22Rv1 (cell line): ENCODE measurements at regions not wholly inside any gene's neighbourhood (a gene's known extent, or its start where the extent isn't known, plus 50 kb on each side); places are given as distances from the start of the nearest gene placed in this dataset.

ENCODE experiments used
- H3K27ac ChIP-seq: fragments of 450-650 bp; 2 replicates; pipeline ENCODE4 v1.5.1; 2017
- CTCF ChIP-seq: fragments of 450-650 bp; IDR thresholded peaks from 2 replicates; pipeline ENCODE4 v1.5.1; 2017; ENCODE audit warnings: mild to moderate bottlenecking
- ZFX ChIP-seq: fragments of 450-650 bp; IDR thresholded peaks from 2 replicates; pipeline ENCODE4 v1.6.1; 2017; ENCODE audit warnings: antibody characterized with exemption, borderline replicate concordance

GRCh38 chr2:21930226-21930625, 806.5 kb downstream of the TDRD15 start:
- TF ChIP-seq ZFX: no peak
- TF ChIP-seq CTCF: no peak
- no peak overlapping the region for H3K27ac ChIP-seq

GRCh38 chr2:21939967-21940366, 816.2 kb downstream of the TDRD15 start:
- TF ChIP-seq ZFX: no peak
- TF ChIP-seq CTCF: no peak
- H3K27ac ChIP-seq: no peak overlapping the region

GRCh38 chr2:21944536-21944935, 820.8 kb downstream of the TDRD15 start:
- H3K27ac ChIP-seq: no peak overlapping the region
- TF ChIP-seq ZFX (no peak), CTCF (no peak)

GRCh38 chr2:21945658-21946057, 821.9 kb downstream of the TDRD15 start:
- TF ChIP-seq CTCF (no peak), ZFX (no peak)

GRCh38 chr2:21947046-21947445, 823.3 kb downstream of the TDRD15 start:
- no peak overlapping the region for H3K27ac ChIP-seq
- no peak for TF ChIP-seq ZFX
- no peak for TF ChIP-seq CTCF

More at GRCh38 chr2:21945658-21946057, 821.9 kb downstream of the TDRD15 start:
- H3K27ac ChIP-seq: no peak overlapping the region

- TF ChIP-seq CTCF (no peak), ZFX (no peak)
- no peak overlapping the region for H3K27ac ChIP-seq
Observed at GRCh38 chr2:21966139-21966538, 842.4 kb downstream of the TDRD15 start.

- H3K27ac ChIP-seq: no peak overlapping the region
- TF ChIP-seq ZFX: no peak
- no peak for TF ChIP-seq CTCF
Observed at GRCh38 chr2:21970971-21971370, 847.2 kb downstream of the TDRD15 start.
